WTC11 (cell line): ENCODE measurements at regions not wholly inside any gene's neighbourhood (a gene's known extent, or its start where the extent isn't known, plus 50 kb on each side); places are given as distances from the start of the nearest gene placed in this dataset.
A peak's percentile ranks its signal among the peaks of the same experiment; 100 is the strongest.
"Not testable (repeated sequence)": the region's sequence is repeated elsewhere in the genome, so short reads cannot be mapped to it uniquely, and the experiment has no call there.

Experiments used
- ATAC-seq: fragments of 200-7000 bp; cut with Tn5 transposase; 2 replicates; pipeline ENCODE4 v1.10.0; 2021; ENCODE audit warnings: mild to moderate bottlenecking, moderate library complexity
- CTCF ChIA-PET: fragments of 300-600 bp; sonication (Branson Sonifier 250); formaldehyde crosslinking; loops from one replicate; lab custom pipeline; 2021; ENCODE audit warnings: antibody characterized with exemption; lab: Charles Lee
- POLR2A ChIA-PET: fragments of 350-600 bp; sonication (Branson Sonifier 250); formaldehyde crosslinking; loops from one replicate; lab custom pipeline; 2021; ENCODE audit warnings: antibody characterized with exemption; lab: Charles Lee
- DNase-seq: peaks from one replicate; pipeline ENCODE4 v3.0.0; 2021; ENCODE audit warnings: low spot score
- H3K27ac Mint-ChIP-seq: 2 replicates; pipeline ENCODE4 v1.8.0; 2021; ENCODE audit warnings: mixed read lengths
- H3K27me3 Mint-ChIP-seq: 2 replicates; pipeline ENCODE4 v1.8.0; 2021; ENCODE audit warnings: low read depth, mild to moderate bottlenecking, moderate library complexity, mixed read lengths
- H3K36me3 Mint-ChIP-seq: 2 replicates; pipeline ENCODE4 v1.8.0; 2021; ENCODE audit warnings: mixed read lengths
- H3K4me1 Mint-ChIP-seq: 2 replicates; pipeline ENCODE4 v1.8.0; 2022; ENCODE audit warnings: mixed read lengths
- H3K4me3 Mint-ChIP-seq: 2 replicates; pipeline ENCODE4 v1.8.0; 2021; ENCODE audit warnings: mild to moderate bottlenecking, moderate library complexity, mixed read lengths
- H3K9me3 Mint-ChIP-seq: 2 replicates; pipeline ENCODE4 v1.8.0; 2021; ENCODE audit warnings: mixed read lengths
- CBFB ChIP-seq: sonication (generic); formaldehyde crosslinking; IDR thresholded peaks from 2 replicates; pipeline ENCODE4 v1.8.1; 2022; ENCODE audit warnings: mild to moderate bottlenecking, low read depth, missing genetic modification reagents
- CREB1 ChIP-seq: sonication (generic); formaldehyde crosslinking; IDR thresholded peaks from 2 replicates; pipeline ENCODE4 v1.8.0; 2023; ENCODE audit warnings: mild to moderate bottlenecking, missing genetic modification reagents
- CREM ChIP-seq: sonication (generic); formaldehyde crosslinking; IDR thresholded peaks from 2 replicates; pipeline ENCODE4 v1.8.1; 2022; ENCODE audit warnings: mild to moderate bottlenecking, missing genetic modification reagents, moderate library complexity
- FOXJ3 ChIP-seq: sonication (generic); formaldehyde crosslinking; IDR thresholded peaks from 2 replicates; pipeline ENCODE4 v1.9.0; 2021; ENCODE audit warnings: missing genetic modification reagents, mild to moderate bottlenecking, borderline replicate concordance
- GABPB1 ChIP-seq: sonication (generic); formaldehyde crosslinking; IDR thresholded peaks from 2 replicates; pipeline ENCODE4 v1.8.1; 2023; ENCODE audit warnings: mild to moderate bottlenecking, missing genetic modification reagents
- HMGA2 ChIP-seq: fragments of 250-450 bp; sonication (Bioruptor Pico); IDR thresholded peaks from 2 replicates; pipeline ENCODE4 v1.4.0; 2021; ENCODE audit warnings: mild to moderate bottlenecking, moderate library complexity
- JAZF1 ChIP-seq: fragments of 250-450 bp; sonication (Bioruptor Pico); IDR thresholded peaks from 2 replicates; pipeline ENCODE4 v1.9.0; 2021; ENCODE audit warnings: moderate library complexity, mild to moderate bottlenecking, inconsistent platforms
- MYBL2 ChIP-seq: sonication (generic); formaldehyde crosslinking; IDR thresholded peaks from 2 replicates; pipeline ENCODE4 v1.8.1; 2023; ENCODE audit warnings: mild to moderate bottlenecking, moderate library complexity, missing genetic modification reagents
- NR2C2 ChIP-seq: sonication (generic); formaldehyde crosslinking; IDR thresholded peaks from 2 replicates; pipeline ENCODE4 v1.8.0; 2022; ENCODE audit warnings: mild to moderate bottlenecking, missing genetic modification reagents
- NR3C1 ChIP-seq: sonication (generic); formaldehyde crosslinking; conservative IDR thresholded peaks from 2 replicates; pipeline ENCODE4 v1.8.1; 2023; ENCODE audit warnings: low read depth, mild to moderate bottlenecking, missing genetic modification reagents
- SMAD3 ChIP-seq: sonication (generic); formaldehyde crosslinking; IDR thresholded peaks from 2 replicates; pipeline ENCODE4 v1.8.0; 2022; ENCODE audit warnings: missing genetic modification reagents, mild to moderate bottlenecking, borderline replicate concordance
- TCF7 ChIP-seq: sonication (generic); formaldehyde crosslinking; IDR thresholded peaks from 2 replicates; pipeline ENCODE4 v1.8.0; 2022; ENCODE audit warnings: mild to moderate bottlenecking, low read depth, missing genetic modification reagents, moderate library complexity
- ZNF121 ChIP-seq: sonication (generic); formaldehyde crosslinking; IDR thresholded peaks from 2 replicates; pipeline ENCODE4 v1.8.0; 2023; ENCODE audit warnings: missing genetic modification reagents
- ZNF138 ChIP-seq: sonication (generic); formaldehyde crosslinking; conservative IDR thresholded peaks from 2 replicates; pipeline ENCODE4 v1.8.1; 2022; ENCODE audit warnings: mild to moderate bottlenecking, moderate library complexity, missing genetic modification reagents
- ZNF671 ChIP-seq: fragments of 250-450 bp; sonication (Bioruptor Pico); IDR thresholded peaks from 2 replicates; pipeline ENCODE4 v1.8.0; 2021; ENCODE audit warnings: mild to moderate bottlenecking
- TF ChIP-seq, protein P1 (sequence below): sonication (generic); formaldehyde crosslinking; IDR thresholded peaks from 2 replicates; pipeline ENCODE4 v1.8.0; 2023; ENCODE audit warnings: missing genetic modification reagents, mild to moderate bottlenecking, borderline replicate concordance
- TF ChIP-seq, protein P2 (sequence below): sonication (generic); formaldehyde crosslinking; IDR thresholded peaks from 2 replicates; pipeline ENCODE4 v1.8.0; 2022; ENCODE audit warnings: mild to moderate bottlenecking, missing genetic modification reagents
- TF ChIP-seq, protein P3 (sequence below): sonication (generic); formaldehyde crosslinking; IDR thresholded peaks from 2 replicates; pipeline ENCODE4 v1.8.1; 2022; ENCODE audit warnings: low read depth, mild to moderate bottlenecking, moderate library complexity, missing genetic modification reagents, borderline replicate concordance
- TF ChIP-seq, protein P4 (sequence below): fragments of 250-450 bp; sonication (Bioruptor Pico); IDR thresholded peaks from 2 replicates; pipeline ENCODE4 v1.9.0; 2021; ENCODE audit warnings: moderate library complexity, mild to moderate bottlenecking, inconsistent platforms, borderline replicate concordance

DNA sequence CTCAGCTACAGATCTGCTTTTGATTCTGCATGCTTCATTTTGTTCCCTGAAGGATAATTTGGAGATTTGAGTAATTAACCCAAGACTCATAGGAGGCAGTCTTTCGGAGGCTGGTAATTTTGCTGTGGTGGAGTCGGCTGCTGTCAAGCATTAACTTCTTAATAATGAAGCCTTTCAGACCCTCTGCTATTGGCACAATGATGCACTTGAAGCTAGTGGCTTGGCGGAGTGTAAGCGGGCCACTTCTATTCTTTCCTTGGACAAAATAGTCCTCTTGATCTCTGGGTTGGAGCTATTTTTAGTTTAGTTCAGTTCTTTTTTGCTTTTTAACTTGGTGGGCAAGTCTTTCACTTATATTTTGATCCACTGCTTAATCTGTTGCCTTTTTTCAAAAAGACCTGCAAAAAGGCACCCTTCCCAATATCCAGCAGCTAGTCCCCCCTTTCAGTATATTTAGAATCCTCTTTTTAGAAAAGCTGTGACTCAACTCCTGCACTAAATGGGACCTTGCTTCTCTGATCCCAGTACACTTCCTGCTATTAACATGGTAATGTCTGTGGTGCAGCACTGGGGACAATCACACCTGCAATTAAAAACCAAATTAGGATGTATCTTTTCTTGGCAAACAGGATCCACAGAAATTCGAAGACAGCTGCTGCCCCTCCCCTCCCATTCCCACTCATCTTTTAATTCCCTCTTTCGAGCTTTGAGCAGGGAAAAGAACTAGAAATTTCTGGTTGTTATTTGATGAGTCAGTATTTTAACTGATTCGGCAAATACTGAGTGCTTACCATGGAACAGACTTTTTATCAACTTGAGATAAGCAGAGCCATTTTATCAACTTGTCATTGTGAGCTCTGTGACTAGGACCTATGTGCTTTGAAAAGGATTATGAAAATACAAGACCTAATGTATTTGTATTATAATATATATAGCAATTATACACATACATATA, 169.4 kb upstream of the ANKRD55 start:
- H3K4me3 Mint-ChIP-seq, result no peak overlapping the region

DNA sequence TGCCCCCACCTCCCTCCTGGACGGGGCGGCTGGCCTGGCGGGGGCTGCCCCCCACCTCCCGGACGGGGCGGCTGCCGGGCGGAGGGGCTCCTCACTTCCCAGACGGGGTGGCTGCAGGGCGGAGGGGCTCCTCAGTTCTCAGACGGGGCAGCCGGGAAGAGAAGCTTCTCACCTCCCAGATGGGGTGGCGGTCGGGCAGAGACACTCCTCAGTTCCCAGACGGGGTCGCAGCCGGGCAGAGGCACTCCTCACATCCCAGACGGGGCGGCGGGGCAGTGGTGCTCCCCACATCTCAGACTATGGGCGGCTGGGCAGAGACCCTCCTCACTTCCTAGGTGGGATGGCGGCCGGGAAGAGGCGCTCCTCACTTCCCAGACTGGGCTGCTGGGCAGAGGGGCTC, 164.7 kb upstream of the ANKRD55 start:
- Mint-ChIP-seq H3K4me1 (peaks cover 16% of the 10 kb centered on the region), H3K36me3 (peaks cover 26% of the 10 kb centered on the region), H3K9me3 (peaks cover 45% of the 10 kb centered on the region)
- POLR2A ChIA-PET, ATAC-seq, DNase-seq, H3K27me3 Mint-ChIP-seq, H3K27ac Mint-ChIP-seq, CTCF ChIA-PET, H3K4me3 Mint-ChIP-seq: not testable (repeated sequence)

More for the DNA sequence above, 169.4 kb upstream of the ANKRD55 start:
- ATAC-seq (peak; percentile 74), DNase-seq (no peak)
- POLR2A ChIA-PET, result no interaction called here
- no peak overlapping the region for H3K27ac Mint-ChIP-seq
- no peaks in the 10 kb centered on the region for H3K27me3 Mint-ChIP-seq
- H3K4me1 Mint-ChIP-seq, result peaks cover 33% of the 10 kb centered on the region
- CTCF ChIA-PET, result interaction anchor here (1.4 kb wide), 1 partner anchor 9 kb away, joined by 3 read pairs; no protein-coding TSS in a partner anchor
- H3K9me3 Mint-ChIP-seq, result peaks cover 6% of the 10 kb centered on the region; the same call in 1 of the 2 replicates
- no peaks in the 10 kb centered on the region for H3K36me3 Mint-ChIP-seq
- TF ChIP-seq TCF7 (no peak), FOXJ3 (CRISPR knock-in tag) (no peak), NR2C2 (CRISPR knock-in tag) (no peak), CREM (no peak), HMGA2 (no peak), MYBL2 (no peak), NR3C1 (CRISPR knock-in tag) (no peak), JAZF1 (no peak), CREB1 (CRISPR knock-in tag) (no peak), GABPB1 (CRISPR knock-in tag) (no peak), ZNF138 (CRISPR knock-in tag) (no peak), ZNF671 (no peak), ZNF121 (no peak), SMAD3 (CRISPR knock-in tag) (no peak), CBFB (no peak)
- TF ChIP-seq, protein P1, sequence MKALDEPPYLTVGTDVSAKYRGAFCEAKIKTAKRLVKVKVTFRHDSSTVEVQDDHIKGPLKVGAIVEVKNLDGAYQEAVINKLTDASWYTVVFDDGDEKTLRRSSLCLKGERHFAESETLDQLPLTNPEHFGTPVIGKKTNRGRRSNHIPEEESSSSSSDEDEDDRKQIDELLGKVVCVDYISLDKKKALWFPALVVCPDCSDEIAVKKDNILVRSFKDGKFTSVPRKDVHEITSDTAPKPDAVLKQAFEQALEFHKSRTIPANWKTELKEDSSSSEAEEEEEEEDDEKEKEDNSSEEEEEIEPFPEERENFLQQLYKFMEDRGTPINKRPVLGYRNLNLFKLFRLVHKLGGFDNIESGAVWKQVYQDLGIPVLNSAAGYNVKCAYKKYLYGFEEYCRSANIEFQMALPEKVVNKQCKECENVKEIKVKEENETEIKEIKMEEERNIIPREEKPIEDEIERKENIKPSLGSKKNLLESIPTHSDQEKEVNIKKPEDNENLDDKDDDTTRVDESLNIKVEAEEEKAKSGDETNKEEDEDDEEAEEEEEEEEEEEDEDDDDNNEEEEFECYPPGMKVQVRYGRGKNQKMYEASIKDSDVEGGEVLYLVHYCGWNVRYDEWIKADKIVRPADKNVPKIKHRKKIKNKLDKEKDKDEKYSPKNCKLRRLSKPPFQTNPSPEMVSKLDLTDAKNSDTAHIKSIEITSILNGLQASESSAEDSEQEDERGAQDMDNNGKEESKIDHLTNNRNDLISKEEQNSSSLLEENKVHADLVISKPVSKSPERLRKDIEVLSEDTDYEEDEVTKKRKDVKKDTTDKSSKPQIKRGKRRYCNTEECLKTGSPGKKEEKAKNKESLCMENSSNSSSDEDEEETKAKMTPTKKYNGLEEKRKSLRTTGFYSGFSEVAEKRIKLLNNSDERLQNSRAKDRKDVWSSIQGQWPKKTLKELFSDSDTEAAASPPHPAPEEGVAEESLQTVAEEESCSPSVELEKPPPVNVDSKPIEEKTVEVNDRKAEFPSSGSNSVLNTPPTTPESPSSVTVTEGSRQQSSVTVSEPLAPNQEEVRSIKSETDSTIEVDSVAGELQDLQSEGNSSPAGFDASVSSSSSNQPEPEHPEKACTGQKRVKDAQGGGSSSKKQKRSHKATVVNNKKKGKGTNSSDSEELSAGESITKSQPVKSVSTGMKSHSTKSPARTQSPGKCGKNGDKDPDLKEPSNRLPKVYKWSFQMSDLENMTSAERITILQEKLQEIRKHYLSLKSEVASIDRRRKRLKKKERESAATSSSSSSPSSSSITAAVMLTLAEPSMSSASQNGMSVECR (CRISPR knock-in tag), result no peak
- TF ChIP-seq, protein P2, sequence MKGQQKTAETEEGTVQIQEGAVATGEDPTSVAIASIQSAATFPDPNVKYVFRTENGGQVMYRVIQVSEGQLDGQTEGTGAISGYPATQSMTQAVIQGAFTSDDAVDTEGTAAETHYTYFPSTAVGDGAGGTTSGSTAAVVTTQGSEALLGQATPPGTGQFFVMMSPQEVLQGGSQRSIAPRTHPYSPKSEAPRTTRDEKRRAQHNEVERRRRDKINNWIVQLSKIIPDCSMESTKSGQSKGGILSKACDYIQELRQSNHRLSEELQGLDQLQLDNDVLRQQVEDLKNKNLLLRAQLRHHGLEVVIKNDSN (CRISPR knock-in tag), result no peak
- TF ChIP-seq, protein P3, sequence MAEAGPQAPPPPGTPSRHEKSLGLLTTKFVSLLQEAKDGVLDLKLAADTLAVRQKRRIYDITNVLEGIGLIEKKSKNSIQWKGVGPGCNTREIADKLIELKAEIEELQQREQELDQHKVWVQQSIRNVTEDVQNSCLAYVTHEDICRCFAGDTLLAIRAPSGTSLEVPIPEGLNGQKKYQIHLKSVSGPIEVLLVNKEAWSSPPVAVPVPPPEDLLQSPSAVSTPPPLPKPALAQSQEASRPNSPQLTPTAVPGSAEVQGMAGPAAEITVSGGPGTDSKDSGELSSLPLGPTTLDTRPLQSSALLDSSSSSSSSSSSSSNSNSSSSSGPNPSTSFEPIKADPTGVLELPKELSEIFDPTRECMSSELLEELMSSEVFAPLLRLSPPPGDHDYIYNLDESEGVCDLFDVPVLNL, result no peak
- TF ChIP-seq, protein P4, sequence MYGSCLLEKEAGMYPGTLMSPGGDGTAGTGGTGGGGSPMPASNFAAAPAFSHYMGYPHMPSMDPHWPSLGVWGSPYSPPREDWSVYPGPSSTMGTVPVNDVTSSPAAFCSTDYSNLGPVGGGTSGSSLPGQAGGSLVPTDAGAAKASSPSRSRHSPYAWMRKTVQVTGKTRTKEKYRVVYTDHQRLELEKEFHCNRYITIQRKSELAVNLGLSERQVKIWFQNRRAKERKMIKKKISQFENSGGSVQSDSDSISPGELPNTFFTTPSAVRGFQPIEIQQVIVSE (CRISPR knock-in tag), result no peak
